HL-60 (cell line): ENCODE measurements at regions not wholly inside any gene's neighbourhood (a gene's known extent, or its start where the extent isn't known, plus 50 kb on each side); places are given as distances from the start of the nearest gene placed in this dataset.

Source experiments
- DNase-seq, 2 experiments: peaks; one replicate each; pipeline ENCODE4 v3.0.0-alpha.2; 2010 to 2020; ENCODE audit warnings: low read depth in 1 of 2, low spot score in 1 of 2
- H3K27ac ChIP-seq: fragments of 250-450 bp; sonication (Bioruptor Pico); replicated peaks from 2 replicates; pipeline ENCODE4 v1.5.1; 2020; ENCODE audit warnings: mild to moderate bottlenecking, moderate library complexity
- H3K27me3 ChIP-seq: fragments of 250-450 bp; sonication (Bioruptor Pico); 2 replicates; pipeline ENCODE4 v1.5.1; 2021; ENCODE audit warnings: mild to moderate bottlenecking, moderate library complexity; ENCODE audit not compliant: insufficient read depth, poor library complexity, severe bottlenecking
- H3K4me3 ChIP-seq: replicated peaks from 2 replicates; pipeline ENCODE4 v1.5.1; 2011; ENCODE audit warnings: mild to moderate bottlenecking, control low read depth, low read length; ENCODE audit not compliant: insufficient read depth
- GABPA ChIP-seq: IDR thresholded peaks from 2 replicates; pipeline ENCODE4 v1.6.1; 2012; ENCODE audit warnings: low read depth
- POLR2AphosphoS5 ChIP-seq: IDR thresholded peaks from 2 replicates; pipeline ENCODE4 v1.6.1; 2012; ENCODE audit warnings: low read depth
- REST ChIP-seq: IDR thresholded peaks from 2 replicates; pipeline ENCODE4 v1.6.1; 2012; ENCODE audit warnings: low read depth; ENCODE audit not compliant: insufficient replicate concordance
- SPI1 ChIP-seq: IDR thresholded peaks from 2 replicates; pipeline ENCODE4 v1.6.1; 2012; ENCODE audit warnings: low read depth, mild to moderate bottlenecking, borderline replicate concordance
- TF ChIP-seq, protein P1 (sequence below): IDR thresholded peaks from one replicate; pipeline ENCODE4 v1.5.1; 2011; ENCODE audit warnings: low read length, control low read depth, inconsistent platforms; ENCODE audit not compliant: insufficient read depth

DNA sequence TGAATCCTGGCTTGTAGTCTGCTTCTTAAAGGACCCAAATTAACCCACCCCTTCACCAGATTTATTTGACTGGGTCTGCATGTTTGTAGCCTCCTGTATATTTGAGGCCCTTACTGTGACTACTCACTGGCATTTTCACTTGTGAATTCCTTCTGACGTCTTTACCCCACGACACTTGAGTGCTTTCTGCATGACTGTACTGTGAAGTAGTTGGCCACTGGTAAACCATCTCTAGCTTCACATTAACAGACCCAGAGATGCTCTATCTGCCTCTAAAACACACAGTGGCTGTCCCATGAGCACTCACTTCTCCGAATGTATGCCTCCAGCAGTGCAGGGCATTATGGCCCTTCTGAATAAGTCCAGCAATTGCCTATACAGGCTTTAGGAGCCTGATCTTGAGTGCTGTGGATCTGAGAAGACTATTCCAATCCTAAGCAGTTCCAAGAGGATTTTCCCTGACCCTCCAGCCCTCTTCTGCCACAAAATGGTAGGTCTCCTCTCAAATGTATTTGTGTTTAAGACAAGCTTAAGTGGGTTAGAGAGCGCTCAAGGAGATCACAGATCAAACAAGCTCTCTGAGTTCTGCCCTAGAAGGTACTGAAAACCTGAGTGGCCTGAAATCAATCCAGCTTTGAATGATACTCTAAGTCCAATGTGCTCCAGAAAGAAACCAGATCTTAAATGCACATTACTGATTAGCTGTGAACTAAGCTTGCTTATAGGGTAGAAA lies 534.7 kb downstream of the RPS29 start:
- TF ChIP-seq SPI1 (no peak), POLR2AphosphoS5 (no peak)
- no peak for DNase-seq
- Histone ChIP-seq H3K4me3 (no peak overlapping the region), H3K27ac (no peak overlapping the region), H3K27me3 (no peaks in the 10 kb centered on the region)

DNA sequence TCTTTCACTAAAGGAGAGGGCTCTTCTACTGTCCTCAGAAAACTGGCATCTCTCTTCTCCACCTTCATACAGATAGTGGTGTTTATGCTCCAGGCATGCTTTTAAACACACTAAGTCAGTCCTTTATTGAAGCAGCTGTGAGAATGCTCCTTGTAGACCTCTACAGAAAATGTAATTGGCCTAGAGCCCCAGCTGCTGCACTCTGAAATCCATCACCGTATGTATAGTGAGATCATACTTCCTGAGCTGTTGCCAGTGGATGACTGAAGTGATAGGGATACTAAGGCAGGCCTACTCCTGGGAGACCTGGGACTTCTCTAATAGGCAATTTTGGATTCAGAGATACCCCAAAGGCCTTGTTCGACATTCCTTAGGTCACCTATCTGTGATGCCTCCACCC lies 535.4 kb downstream of the RPS29 start:
- no peak overlapping the region for H3K4me3 ChIP-seq
- TF ChIP-seq POLR2AphosphoS5 (no peak), REST (no peak), SPI1 (no peak), GABPA (no peak)
- TF ChIP-seq, protein P1, sequence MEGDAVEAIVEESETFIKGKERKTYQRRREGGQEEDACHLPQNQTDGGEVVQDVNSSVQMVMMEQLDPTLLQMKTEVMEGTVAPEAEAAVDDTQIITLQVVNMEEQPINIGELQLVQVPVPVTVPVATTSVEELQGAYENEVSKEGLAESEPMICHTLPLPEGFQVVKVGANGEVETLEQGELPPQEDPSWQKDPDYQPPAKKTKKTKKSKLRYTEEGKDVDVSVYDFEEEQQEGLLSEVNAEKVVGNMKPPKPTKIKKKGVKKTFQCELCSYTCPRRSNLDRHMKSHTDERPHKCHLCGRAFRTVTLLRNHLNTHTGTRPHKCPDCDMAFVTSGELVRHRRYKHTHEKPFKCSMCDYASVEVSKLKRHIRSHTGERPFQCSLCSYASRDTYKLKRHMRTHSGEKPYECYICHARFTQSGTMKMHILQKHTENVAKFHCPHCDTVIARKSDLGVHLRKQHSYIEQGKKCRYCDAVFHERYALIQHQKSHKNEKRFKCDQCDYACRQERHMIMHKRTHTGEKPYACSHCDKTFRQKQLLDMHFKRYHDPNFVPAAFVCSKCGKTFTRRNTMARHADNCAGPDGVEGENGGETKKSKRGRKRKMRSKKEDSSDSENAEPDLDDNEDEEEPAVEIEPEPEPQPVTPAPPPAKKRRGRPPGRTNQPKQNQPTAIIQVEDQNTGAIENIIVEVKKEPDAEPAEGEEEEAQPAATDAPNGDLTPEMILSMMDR, result no peak
- H3K27ac ChIP-seq, result no peak overlapping the region
- DNase-seq, result no peak
- H3K27me3 ChIP-seq, result no peaks in the 10 kb centered on the region

DNA sequence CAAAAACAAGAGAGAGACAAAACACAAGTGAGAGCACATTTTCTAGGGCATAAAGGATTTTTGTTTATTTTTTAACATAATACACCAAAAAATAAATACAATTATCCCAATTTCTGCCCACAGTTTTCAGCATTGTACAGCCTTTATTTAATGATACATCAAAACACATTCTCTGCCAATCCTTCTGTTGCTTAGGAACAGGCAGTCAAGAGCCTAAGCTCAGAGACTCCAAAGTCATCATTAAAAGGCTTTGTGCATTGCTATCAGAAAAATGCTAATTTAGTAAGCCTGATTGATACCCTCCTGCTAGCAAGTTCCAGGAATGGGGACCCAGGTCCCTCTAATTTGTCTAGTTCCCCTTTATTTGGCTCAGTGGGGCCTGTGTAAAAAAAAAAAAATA lies 536.5 kb downstream of the RPS29 start:
- TF ChIP-seq, protein P1, result no peak
- TF ChIP-seq SPI1 (no peak), GABPA (no peak), POLR2AphosphoS5 (no peak), REST (no peak)
- Histone ChIP-seq H3K27me3 (no peaks in the 10 kb centered on the region), H3K27ac (no peak overlapping the region), H3K4me3 (no peak overlapping the region)
- DNase-seq, result no peak

- DNase-seq, result no peak
- Histone ChIP-seq H3K27ac (no peak overlapping the region), H3K27me3 (no peaks in the 10 kb centered on the region), H3K4me3 (no peak overlapping the region)
- TF ChIP-seq SPI1, result no peak
- TF ChIP-seq POLR2AphosphoS5, result no peak
- TF ChIP-seq, protein P1, result no peak
- no peak for TF ChIP-seq REST
- TF ChIP-seq GABPA, result no peak
Measured at GRCh38 chr14:49044981-49045380, 541.2 kb downstream of the RPS29 start.
